ENCODE measurements at regions not wholly inside any gene's neighbourhood (a gene's known extent, or its start where the extent isn't known, plus 50 kb on each side); places are given as distances from the start of the nearest gene placed in this dataset.

DNA sequence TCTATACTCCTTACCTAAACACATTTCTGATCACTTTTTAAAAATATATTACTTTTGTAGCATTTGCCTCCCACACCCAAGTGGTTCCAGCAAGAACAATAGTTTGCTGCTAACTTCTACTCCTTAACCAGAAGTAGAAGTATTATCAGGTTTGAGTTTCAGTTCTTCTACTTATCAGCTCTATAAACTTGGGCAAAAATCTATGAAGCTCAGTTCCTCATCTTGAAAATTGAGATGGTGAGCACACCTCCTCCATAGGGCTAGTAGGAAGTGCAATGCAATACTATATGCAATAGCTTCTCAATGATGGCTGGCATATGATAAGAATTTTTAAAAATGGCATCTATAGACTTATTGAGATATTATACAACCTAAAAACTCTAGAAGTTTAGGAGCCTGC is 283.7 kb downstream of the TLR4 start:
- ATAC-seq (ENCODE audit: low FRiP score) (no peak), DNase-seq (ENCODE audit: low spot score) (no peak)
- TF ChIP-seq, protein P1, sequence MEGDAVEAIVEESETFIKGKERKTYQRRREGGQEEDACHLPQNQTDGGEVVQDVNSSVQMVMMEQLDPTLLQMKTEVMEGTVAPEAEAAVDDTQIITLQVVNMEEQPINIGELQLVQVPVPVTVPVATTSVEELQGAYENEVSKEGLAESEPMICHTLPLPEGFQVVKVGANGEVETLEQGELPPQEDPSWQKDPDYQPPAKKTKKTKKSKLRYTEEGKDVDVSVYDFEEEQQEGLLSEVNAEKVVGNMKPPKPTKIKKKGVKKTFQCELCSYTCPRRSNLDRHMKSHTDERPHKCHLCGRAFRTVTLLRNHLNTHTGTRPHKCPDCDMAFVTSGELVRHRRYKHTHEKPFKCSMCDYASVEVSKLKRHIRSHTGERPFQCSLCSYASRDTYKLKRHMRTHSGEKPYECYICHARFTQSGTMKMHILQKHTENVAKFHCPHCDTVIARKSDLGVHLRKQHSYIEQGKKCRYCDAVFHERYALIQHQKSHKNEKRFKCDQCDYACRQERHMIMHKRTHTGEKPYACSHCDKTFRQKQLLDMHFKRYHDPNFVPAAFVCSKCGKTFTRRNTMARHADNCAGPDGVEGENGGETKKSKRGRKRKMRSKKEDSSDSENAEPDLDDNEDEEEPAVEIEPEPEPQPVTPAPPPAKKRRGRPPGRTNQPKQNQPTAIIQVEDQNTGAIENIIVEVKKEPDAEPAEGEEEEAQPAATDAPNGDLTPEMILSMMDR (IDR thresholded peaks at IDR 0.05), result no peak

DNA sequence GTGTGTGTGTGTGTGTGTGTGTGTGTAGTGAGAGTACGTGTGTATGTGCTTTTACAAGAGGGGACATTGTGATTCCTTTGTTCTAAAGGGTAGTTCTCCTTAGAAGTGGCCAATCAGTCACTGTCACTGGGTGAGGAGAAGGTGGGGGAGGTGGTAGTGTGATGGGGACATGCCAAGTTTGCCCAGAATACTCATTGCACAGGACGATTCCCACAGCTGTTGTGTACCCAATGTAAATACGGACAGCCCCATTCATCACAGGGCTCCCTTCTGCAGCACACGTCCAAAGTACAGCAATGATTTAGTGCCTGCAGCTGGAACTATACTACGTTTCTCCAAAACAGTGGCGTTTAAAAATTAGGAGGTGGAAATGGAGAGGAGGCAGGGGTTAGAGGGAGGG is 287.8 kb downstream of the TLR4 start:
- TF ChIP-seq, protein P1 (IDR thresholded peaks at IDR 0.05), result no peak
- ATAC-seq (ENCODE audit: low FRiP score), result no peak
- DNase-seq (ENCODE audit: low spot score), result no peak

DNA sequence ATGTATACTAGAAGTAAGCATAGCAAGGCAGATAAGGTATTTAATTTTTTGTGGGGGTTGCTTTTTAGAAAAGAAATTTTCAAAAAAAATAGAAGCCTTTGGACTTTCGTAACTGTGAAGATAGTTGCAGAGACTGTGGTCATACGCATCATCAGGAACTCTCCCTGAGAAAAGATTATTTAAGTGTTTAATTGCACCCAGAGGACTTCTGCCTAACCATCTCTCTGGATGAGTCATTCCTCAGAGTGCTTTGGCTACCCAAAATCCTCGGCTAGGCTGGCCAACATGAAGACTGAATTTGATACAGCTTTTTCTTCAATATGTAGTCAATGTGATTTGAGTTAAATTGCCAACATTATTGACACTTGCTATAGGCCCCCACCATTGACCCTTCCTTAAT is 296.4 kb downstream of the TLR4 start:
- no peak for ATAC-seq (ENCODE audit: low FRiP score)
- TF ChIP-seq, protein P1 (IDR thresholded peaks at IDR 0.05), result no peak

DNA sequence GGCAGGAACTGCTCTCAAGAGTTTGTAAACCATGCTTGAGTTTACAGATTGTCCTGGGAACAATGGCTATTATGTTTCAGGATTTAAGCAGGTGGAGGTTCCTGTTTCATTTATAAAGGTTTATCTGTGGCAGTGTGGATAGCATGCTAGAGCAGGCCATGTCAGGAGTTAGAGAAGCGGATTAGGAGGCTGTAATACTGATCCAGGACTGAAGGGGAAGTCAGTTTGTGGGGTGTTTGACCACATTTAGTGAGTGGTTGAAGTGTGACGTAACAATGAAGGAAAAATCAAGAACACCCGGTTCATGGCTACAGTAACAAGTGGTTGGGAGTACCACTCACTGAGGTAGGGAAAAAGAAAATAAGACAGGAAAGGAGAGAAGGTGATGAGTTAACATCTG is 299.0 kb downstream of the TLR4 start:
- no peak for ATAC-seq (ENCODE audit: low FRiP score)
- no peak for DNase-seq (ENCODE audit: low spot score)
- TF ChIP-seq, protein P1 (IDR thresholded peaks at IDR 0.05), result no peak

More for the DNA sequence above, 296.4 kb downstream of the TLR4 start:
- DNase-seq (ENCODE audit: low spot score), result no peak

DNA sequence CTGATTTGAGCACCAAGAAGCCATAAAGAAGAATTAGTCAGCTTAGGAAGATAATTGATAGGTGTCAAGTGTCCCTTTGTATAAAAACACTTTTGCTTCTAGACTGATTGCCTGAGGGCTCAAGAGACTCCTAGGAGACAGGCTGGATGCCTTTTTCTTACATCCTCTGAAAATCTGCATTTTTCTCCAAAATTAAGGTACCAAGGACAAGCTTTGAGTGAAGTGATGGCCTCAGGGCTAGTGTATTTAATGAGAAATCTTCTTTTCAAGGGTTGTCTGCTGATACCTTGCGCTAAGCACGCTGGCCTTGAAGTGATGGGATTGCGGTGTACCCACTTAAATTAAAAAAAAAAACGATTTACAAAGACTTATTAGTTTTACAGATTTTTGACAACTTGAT is 304.0 kb downstream of the TLR4 start:
- DNase-seq (ENCODE audit: low spot score) (no peak), ATAC-seq (ENCODE audit: low FRiP score) (no peak)
- TF ChIP-seq, protein P1 (IDR thresholded peaks at IDR 0.05), result no peak

DNA sequence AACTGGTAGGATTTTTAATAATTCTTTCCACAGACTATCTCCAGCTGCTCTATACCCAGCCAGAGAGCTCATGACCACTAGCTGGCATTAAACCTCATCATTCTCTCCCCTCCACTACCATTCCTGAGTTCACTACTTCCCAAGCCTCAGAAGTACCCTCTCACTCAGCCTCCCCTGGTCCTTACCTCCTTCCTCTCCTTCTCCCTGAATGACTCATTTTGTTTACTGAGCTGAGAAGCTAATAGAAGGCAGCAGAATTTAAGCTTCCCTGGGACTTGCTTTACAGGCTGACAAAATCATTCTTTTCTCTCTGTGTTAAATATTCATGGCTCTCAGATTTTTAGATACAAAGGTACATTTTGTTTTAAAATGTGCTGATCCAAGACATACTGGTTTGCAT is 305.4 kb downstream of the TLR4 start:
- no peak for ATAC-seq (ENCODE audit: low FRiP score)
- DNase-seq (ENCODE audit: low spot score), result no peak
- TF ChIP-seq, protein P1 (IDR thresholded peaks at IDR 0.05), result no peak

DNA sequence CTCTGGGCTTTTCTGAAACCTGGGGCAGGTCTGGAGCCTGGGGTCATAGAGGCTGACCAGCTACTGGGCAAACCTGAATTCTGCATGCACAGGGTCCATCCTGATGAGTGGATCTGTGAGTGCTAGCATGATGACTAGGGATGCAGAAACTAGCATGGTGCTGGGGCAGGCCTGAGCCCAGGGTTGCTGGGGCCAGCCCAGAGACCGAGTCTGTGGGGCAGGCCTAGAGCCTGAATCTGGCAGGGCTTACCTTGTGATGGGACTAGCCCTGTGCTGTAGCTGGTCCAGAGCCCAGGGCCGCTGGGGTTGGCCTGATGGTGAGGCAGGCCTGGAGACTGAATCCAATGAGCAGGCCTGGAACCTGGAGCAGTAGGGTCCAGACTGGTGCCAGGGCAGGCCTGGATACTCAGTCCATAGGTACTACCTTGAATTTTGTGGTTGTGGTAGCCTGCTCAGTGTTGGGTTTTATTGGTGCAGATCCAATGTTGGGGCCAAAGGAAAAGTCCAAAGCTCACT is 313.5 kb downstream of the TLR4 start:
- ATAC-seq (ENCODE audit: low FRiP score), result no peak

More for the DNA sequence above, 313.5 kb downstream of the TLR4 start:
- DNase-seq (ENCODE audit: low spot score), result no peak
- TF ChIP-seq, protein P1 (IDR thresholded peaks at IDR 0.05), result no peak

All from omental fat pad (tissue), 3 donors.